ENCODE measurements at regions not wholly inside any gene's neighbourhood (a gene's known extent, or its start where the extent isn't known, plus 50 kb on each side); places are given as distances from the start of the nearest gene placed in this dataset.
"Not testable (repeated sequence)": the region's sequence is repeated elsewhere in the genome, so short reads cannot be mapped to it uniquely, and the experiment has no call there.

DNA sequence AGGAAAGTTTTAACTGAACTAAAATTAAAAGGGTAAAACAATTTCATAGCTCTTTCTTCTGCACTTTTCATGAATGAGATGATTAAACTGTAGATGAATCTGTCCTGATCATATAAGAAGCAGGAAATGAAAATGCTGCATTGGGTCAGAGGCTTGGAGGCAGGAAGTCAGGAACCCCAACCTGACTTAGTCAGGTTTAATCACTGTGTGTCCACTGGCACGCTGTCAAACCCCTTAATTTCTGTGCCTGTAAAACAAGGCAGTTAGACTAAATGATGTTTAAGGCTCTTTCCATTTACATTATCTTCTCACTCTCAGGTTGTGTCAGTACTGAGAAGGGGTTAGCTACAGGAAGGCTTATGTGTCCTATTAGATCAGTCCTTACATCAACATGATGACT is 193.3 kb upstream of the TTC14 start:
- DNase-seq (ENCODE audit: insufficient read length, low spot score) (no peak), FAIRE-seq (no peak)

DNA sequence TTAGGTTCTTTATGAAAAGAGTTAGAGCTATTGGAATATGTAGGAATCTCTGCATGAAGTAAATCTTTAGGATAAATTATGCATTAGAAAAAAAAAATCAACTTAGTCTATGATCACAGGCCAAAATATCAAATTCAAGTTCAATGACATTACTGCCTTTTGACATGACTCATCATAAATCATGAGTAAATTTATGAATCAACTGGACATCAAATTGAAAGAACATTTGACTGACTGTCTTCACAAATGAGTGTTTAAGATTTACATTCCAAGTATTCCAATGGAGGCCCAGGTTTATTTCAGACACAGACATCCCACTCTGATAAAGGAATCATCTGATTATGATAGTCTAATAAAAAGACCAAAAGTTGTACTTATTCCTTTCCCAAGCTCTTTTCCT is 192.8 kb upstream of the TTC14 start:
- DNase-seq (ENCODE audit: insufficient read length, low spot score): no peak

DNA sequence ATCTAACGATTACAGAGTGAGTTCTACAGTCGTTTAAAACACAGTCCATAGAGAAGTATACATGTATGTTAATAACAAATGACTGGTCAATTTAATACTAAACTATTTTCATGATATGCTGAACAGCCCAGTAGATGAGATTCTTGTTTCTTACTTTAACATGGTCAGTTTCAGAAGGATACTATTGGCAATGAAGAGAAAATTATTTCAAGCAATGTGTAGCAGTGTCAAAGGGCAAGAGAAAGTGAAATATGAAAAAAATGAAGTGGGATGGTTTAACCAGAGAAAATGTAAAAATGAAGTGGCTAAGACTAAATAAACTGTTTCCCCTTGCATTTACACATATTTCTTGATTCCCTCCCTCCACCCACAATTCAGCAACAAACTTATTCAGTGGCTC is 192.1 kb upstream of the TTC14 start:
- no peak for FAIRE-seq
- DNase-seq (ENCODE audit: insufficient read length, low spot score): no peak

More for the DNA sequence above, 192.8 kb upstream of the TTC14 start:
- FAIRE-seq: no peak

DNA sequence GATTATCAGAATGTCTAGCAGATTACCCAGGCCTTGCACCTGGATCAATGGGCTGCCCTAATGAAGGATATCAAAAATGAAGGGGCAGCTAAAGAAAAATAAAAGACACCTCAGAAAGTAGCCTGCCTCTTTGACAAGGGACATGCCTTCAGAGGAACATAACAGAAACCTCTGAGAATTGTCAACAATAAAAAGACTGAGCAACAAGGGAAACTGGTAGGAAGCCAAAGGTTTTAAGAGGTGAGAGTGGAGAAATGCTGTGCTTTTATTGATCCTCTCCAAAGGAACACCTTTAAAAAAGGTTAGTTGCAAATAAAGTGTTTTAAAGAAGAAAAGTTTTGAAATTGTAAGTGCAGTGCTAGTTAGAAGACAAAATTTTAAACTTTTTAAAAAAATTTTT is 187.8 kb upstream of the TTC14 start:
- FAIRE-seq: no peak
- DNase-seq (ENCODE audit: insufficient read length, low spot score): no peak

DNA sequence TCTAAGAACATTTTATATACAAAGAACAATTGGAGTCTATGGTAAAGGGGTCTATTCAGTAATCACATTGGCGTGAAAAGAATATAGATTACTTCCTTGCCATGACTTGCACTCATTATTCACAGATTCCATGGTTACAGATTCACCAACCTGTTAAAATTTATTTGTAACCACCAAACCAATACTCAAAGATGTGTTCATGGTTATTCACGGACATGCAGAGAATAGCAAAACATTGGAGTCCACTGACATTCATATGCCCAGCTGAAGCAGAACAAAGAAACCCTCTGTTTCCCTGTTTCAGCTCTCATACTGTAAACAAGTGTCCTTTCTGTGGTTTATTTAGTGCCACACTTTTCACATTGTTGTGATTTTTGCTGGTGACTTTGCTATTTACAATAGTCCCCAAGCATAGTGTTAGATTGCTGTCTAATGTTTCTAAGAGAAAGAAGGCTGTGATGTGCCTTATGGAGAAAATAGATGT is 185.8 kb upstream of the TTC14 start:
- no peak for FAIRE-seq
- DNase-seq (ENCODE audit: insufficient read length, low spot score): no peak

DNA sequence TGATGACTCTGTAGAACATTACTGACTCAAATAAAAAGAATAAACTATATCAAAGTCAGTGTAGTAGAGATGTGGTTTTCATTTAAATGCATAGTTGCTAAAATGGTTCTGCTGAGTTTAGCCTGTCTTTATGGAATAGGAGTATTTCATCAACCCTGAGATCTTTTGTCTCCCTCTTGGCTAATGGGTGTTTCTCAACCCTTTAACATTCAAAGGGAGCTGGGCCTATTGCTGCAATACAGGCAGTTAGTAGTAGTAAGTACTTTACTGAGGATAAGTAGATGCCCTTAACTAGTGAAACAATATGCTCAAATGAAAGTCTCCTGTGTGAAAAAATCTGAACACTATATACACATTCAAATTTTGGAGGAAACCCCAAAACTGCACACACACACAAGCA is 184.7 kb upstream of the TTC14 start:
- no peak for DNase-seq (ENCODE audit: insufficient read length, low spot score)
- FAIRE-seq: no peak

DNA sequence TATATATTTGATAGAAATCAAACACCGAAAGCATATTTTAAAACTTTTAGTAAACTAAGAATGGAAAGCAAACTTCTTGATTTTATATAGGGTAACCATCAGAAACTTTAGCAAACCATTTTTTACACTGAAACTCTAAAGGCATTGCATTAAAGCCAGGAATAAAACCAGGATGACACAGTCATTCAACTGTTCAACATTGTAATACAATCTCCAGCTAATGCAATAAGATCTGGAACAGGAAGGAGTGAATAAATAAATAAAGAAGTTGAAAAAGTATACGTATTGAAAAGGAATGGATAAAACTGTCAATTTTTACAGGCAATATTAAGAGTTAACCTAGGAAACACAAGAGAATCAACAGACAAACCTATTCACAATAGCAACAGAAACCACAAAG is 181.9 kb upstream of the TTC14 start:
- no peak for DNase-seq (ENCODE audit: insufficient read length, low spot score)
- FAIRE-seq: no peak

DNA sequence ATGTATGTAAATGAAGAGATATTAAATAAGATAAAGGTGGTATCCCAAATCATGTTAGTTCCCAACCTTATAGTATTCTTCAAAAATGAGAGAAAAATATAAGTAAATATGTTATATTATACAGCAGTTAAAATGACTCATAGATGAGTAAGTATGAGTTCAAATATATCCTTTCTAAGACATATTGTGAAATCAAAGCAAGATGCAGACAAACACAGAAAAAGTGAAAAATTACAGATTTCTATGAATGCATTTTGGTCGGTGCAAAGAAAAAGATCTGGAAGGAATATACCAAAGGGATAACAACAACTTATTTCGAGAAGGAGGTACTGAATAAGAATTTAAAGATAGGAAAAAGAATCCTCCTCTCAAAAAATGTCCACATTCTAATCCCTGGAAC is 181.2 kb upstream of the TTC14 start:
- DNase-seq (ENCODE audit: insufficient read length, low spot score) (no peak), FAIRE-seq (no peak)

DNA sequence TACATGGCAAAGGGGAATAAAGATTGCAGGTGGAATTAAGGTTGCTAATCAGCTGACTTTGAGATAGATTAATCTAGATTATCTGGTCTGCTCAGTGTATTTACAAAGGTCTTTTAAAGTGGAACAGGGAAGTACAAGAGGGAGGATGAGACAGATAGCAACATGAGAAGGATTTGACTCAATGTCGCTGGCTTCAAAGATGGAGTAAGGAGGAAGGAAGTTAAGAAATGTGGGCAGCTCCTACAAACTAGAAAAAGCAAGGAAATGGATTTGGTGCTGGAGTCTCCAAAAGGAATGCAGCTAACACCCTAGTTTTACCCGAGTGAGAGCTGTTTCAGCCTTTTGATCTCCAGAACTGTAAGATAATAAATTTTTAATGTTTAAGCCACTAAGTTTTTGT is 180.7 kb upstream of the TTC14 start:
- FAIRE-seq: no peak

DNA sequence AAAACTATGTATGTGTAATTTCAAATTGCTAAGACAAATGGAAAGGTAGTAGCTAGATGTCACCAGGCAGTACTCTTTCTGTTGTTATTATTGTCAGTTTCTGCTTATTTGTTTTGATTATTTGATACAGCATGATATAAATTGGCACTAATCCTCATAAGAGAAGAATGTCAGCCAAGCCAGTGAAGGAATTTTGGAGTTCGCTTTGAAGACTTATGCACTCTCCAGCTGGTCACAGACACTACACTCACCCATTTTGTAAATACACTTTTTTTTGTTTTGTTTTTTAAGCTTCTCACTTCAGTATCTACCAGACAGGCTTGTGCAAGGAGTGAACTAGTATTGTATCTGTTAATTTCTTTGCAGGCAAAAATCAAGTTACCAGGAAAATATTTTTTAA is 180.2 kb upstream of the TTC14 start:
- DNase-seq (ENCODE audit: insufficient read length, low spot score): no peak
- no peak for FAIRE-seq

More for the DNA sequence above, 180.7 kb upstream of the TTC14 start:
- DNase-seq (ENCODE audit: insufficient read length, low spot score): no peak

DNA sequence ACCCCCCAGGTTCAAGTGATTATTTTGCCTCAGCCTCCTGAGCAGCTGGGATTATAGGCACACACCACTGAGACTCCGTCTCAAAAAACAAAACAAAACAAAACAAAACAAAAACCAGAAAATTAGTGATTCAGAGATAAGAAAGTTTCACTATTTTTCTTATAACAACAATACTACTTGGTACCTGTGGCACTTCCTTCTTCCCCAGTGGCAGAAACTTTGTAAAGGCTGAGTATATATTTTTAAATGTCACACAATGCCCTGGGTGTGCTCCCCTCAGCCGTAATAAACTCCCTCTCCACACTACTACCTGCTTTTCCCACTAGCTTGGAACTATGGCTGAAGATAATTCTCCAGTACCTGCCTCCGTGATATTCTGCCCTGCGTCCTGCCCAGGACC is 177.7 kb upstream of the TTC14 start:
- FAIRE-seq; DNase-seq (ENCODE audit: insufficient read length, low spot score): not testable (repeated sequence)

DNA sequence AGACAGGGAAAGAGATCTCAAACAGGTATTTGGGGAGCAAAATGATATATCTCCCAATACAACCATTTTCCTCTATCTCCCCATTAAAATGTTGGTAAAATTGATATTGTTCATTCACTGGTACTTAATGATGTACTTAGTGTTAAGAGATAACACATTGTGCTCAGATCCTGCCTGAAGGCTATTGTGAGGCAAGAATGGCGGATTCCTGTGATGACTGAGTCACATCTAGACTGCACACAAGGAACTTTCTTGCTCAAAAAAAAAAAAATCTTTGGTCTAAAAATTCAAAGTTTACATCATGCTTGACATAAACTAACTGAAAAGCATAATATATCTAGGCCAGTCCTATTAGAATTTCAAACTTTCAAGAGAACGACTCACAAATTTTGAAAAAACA is 171.1 kb upstream of the TTC14 start:
- FAIRE-seq (no peak), DNase-seq (ENCODE audit: insufficient read length, low spot score) (no peak)

DNA sequence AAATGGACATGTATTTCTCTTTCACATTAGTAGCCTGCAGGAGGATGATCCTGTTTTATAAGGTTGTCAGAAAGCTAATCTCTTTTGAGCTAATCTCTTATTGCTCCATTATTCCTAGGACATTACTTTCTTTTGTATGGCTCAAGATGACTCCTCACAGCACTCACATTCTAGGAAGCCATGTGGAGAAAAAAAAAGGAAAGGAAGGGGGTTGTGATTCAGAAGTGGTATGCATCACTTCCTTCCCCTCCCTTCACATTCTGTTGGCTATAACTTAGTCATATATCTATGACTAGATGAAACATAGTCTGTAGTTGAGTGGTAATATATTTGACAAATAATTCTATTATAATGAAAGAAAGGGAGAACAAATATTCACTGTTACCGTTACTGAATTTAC is 168.8 kb upstream of the TTC14 start:
- no peak for FAIRE-seq
- peak; percentile 1 for DNase-seq (ENCODE audit: insufficient read length, low spot score)

DNA sequence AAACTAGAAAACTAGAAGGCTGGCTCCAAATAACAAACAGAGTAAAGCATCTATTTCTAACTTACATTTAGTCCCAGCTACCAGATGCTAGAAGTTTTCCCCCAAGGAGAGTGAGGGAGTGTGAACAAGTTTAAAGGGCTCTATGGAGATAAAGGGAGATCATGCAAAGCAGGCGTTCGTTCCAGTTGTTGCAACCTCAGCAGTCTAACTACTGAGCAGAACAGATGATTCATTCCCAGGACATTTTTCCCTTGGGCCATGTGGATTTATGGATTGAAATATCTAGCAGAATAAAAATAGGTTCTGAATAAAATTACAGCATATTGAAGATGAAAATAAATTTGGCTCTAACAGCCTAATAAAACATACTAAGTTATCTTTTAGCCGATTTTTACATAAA is 154.8 kb upstream of the TTC14 start:
- DNase-seq (ENCODE audit: insufficient read length, low spot score) (no peak), FAIRE-seq (no peak)

DNA sequence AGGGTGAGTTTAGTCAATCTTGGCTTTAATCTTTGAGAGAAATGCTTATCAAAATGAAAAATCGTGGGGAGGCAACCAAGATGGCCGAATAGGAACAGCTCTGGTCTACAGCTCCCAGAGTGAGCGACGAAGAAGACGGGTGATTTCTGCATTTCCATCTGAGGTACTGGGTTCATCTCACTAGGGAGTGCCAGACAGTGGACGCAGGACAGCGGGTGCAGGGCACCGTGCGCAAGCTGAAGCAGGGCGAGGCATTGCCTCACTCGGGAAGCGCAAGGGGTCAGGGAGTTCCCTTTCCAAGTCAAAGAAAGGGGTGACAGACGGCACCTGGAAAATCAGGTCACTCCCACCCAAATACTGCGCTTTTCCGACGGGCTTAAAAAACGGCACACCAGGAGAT is 153.6 kb upstream of the TTC14 start:
- DNase-seq (ENCODE audit: insufficient read length, low spot score); FAIRE-seq: not testable (repeated sequence)

DNA sequence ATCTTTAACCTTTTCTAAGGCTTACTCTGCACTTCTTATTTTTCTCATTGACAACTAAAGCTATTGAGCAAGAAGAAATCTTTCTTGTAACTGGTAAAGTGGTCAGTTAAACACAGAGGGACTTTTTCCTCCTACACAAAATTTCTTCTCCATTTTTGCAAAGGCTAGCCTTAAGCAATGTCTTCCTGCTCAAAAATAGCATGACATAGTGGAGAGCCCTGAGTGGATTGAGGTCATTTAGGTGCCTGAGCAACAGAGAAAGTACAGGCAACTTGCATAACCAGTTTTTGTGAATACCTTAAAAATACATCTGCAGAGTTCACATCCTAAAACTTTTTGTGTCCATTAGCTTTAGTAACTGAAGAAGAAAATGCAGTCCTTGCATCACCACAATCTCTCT is 144.7 kb upstream of the TTC14 start:
- no peak for FAIRE-seq
- DNase-seq (ENCODE audit: insufficient read length, low spot score): no peak

DNA sequence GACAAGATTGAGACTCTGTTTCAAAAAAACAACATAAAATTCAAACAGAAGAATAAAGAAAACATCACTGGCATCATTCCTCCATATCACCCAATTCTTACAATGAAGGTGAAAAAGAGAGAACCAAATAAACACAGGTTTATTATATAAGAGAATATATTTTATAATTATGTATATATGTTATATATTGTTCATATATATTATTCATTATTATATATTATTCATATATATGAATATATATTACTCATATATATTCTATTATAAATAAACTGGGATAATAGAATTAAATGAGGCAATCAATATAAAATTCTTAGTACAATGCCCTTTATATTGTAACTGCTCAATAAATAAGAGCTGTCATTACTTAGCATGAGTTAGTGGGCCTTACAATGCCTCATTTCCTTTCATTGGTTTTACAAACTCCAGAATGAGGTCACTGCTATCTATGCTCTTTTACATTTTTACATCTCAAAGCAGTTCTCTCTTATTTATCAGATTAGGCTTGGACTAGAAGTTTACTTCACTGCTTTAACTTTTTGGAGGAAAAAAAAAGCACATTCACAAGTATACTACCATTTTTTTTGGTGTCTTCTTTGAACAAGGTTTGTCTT is 135.5 kb upstream of the TTC14 start:
- FAIRE-seq: no peak

DNA sequence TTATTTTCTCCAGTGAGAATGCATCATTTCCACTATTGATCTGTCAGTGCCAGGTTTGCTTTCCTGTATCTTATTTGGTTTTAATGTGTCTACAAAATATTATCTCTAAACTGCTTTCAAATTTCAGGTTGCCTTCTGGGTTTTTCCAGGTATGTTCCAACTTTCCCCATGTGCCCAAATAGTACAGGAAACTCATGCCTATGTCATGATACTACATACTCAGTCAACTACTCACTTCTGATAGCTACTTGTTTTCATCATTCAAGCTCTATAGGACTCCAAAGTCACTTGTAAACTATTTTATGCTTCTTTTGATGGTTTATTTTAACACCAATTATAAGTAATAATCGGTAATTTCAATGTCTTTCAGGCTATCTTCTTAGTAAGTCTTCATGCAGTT is 134.8 kb upstream of the TTC14 start:
- DNase-seq (ENCODE audit: insufficient read length, low spot score): no peak
- no peak for FAIRE-seq

More for the DNA sequence above, 135.5 kb upstream of the TTC14 start:
- DNase-seq (ENCODE audit: insufficient read length, low spot score): no peak

DNA sequence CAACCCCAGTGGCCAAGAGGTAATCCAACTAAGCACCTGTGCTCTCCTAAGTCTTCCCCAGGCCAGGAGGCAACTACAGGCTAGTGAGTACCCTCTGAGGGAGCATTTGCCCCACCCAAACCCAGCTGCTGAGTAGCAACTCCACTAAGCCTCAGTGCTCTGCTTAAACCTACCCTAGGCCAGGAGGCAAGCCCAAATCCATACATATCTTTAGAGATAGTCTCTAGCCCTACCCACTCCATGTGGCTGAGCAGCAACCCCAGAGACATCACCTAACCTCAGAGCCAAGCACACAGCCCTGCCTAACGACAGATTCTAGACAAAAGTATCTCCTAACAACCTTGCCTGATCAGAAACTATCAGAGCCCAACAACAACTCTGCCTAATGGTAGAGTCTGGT is 132.8 kb upstream of the TTC14 start:
- DNase-seq (ENCODE audit: insufficient read length, low spot score) (no peak), FAIRE-seq (no peak)

DNA sequence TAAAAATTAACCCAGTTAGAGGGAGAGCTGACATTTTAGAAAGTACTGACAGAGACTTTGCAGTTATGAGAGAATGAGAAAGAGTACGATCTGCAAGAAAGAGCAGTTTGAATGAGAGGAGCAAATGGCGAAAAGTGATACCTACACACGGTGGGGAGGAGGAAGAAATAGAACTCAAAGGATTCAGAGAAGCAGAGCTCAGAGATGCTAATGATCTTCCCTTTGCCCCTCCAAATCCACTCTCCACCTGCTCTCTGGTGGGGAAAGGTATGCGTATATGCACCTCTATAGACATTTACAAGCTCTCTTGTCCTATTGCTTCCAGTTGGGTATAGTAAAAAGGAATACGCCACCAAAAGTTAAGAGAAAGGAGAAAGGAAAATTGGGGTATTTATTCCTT is 123.3 kb upstream of the TTC14 start:
- FAIRE-seq (no peak), DNase-seq (ENCODE audit: insufficient read length, low spot score) (no peak)

DNA sequence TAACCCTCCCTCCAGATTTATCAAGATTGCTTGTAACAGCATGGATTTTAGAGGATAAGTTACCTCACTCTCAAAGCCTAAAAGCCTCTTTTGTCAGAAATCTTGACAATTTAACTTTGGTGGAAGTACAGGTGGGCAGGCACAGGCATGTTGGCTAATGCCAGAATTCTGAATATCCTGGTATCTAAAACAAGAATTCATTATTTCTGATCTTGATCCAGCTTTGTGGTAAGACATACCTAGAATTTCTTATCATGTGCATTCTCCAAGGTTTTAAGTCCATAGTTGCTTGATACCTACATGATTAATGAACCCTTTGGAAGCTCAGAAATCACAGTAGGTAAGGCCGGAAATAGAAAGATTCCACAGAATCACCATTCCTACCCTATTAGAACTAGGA is 109.9 kb upstream of the TTC14 start:
- FAIRE-seq (no peak), DNase-seq (ENCODE audit: insufficient read length, low spot score) (no peak)

DNA sequence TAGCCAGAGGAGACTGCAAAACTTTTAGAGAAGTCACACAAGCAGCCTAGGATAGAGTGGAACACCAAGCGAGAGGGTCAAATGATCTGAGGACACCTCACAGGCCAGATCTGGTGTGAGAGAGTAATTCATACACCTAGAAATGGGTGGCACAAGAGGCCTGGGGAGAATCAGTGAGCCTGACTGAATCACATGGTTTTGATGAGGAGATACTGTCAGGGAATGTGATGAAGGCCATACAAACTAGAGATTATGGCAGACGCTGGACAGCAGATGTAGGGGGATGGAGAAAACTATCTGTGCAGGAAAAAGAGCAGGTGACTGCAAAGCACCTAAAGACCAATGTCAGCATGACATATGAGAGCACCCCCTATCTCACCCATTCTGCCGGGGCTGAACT is 105.0 kb upstream of the TTC14 start:
- DNase-seq (ENCODE audit: insufficient read length, low spot score) (no peak), FAIRE-seq (no peak)

DNA sequence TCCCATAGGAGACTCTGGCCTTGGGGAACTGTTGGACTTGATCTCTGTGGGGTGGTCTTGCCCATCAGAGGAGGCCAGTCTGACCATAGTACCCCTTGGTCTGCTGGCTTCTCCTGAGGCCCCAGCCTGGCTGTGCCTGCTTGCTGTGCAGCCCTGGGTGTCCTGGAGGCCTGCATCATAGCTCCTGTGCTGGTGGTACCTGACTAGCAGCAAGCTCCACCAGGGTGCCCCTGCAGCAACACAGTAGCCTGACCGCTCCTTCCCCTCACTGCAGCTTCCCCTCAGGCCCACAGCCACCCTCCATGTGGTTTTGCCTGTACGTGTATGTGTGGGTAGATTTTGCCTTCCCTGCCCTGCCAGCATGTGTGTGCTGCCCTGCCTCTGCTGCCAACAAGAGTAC is 85.6 kb upstream of the TTC14 start:
- no peak for FAIRE-seq

More for the DNA sequence above, 85.6 kb upstream of the TTC14 start:
- no peak for DNase-seq (ENCODE audit: insufficient read length, low spot score)

All from HTR-8/SVneo (cell line).